Neural progenitor cell (in vitro differentiated cells): ENCODE measurements at regions not wholly inside any gene's neighbourhood (a gene's known extent, or its start where the extent isn't known, plus 50 kb on each side); places are given as distances from the start of the nearest gene placed in this dataset.

Experiments
- DNase-seq: peaks from one replicate; pipeline ENCODE4 v3.0.0-alpha.2; 2016; ENCODE audit warnings: low spot score
- H2AFZ ChIP-seq: fragments of 200-600 bp; sonication (generic); replicated peaks from 2 replicates; pipeline ENCODE4 v1.6.1; 2016; ENCODE audit warnings: antibody characterized with exemption
- H3F3A ChIP-seq: fragments of 200-600 bp; sonication (generic); 2 replicates; pipeline ENCODE4 v1.6.1; 2016; ENCODE audit warnings: antibody characterized with exemption, low read depth
- H3K27ac ChIP-seq: fragments of 200-600 bp; sonication (generic); 2 replicates; pipeline ENCODE4 v1.5.1; 2016; ENCODE audit warnings: mild to moderate bottlenecking
- H3K27me3 ChIP-seq: fragments of 200-600 bp; sonication (generic); 2 replicates; pipeline ENCODE4 v1.6.1; 2016; ENCODE audit warnings: mild to moderate bottlenecking, moderate library complexity
- H3K36me3 ChIP-seq: fragments of 200-600 bp; sonication (generic); 2 replicates; pipeline ENCODE4 v1.5.1; 2016
- H3K4me1 ChIP-seq: fragments of 200-600 bp; sonication (generic); 2 replicates; pipeline ENCODE4 v1.6.1; 2016; ENCODE audit warnings: mixed run types
- H3K4me2 ChIP-seq: fragments of 200-600 bp; sonication (generic); 2 replicates; pipeline ENCODE4 v1.6.1; 2016
- H3K4me3 ChIP-seq: fragments of 200-600 bp; sonication (generic); 2 replicates; pipeline ENCODE4 v1.5.1; 2016
- H3K79me2 ChIP-seq: fragments of 200-600 bp; sonication (generic); 2 replicates; pipeline ENCODE4 v1.6.1; 2016; ENCODE audit warnings: low read depth
- H3K9ac ChIP-seq: fragments of 200-600 bp; sonication (generic); 2 replicates; pipeline ENCODE4 v1.6.1; 2016
- H3K9me3 ChIP-seq: fragments of 200-600 bp; sonication (generic); 2 replicates; pipeline ENCODE4 v1.5.1; 2016; ENCODE audit warnings: low read depth
- H4K20me1 ChIP-seq: fragments of 200-600 bp; sonication (generic); 2 replicates; pipeline ENCODE4 v1.6.1; 2016; ENCODE audit warnings: low read depth
- H3K27ac Mint-ChIP-seq: 3 replicates; pipeline ENCODE4 v1.8.0; 2021; ENCODE audit warnings: mixed read lengths
- H3K27me3 Mint-ChIP-seq: 2 replicates; pipeline ENCODE4 v1.8.0; 2022; ENCODE audit warnings: low read depth, mild to moderate bottlenecking, inconsistent platforms, moderate library complexity, mixed read lengths; ENCODE audit not compliant: insufficient read depth
- H3K36me3 Mint-ChIP-seq: 3 replicates; pipeline ENCODE4 v1.8.0; 2021; ENCODE audit warnings: mixed read lengths
- H3K4me1 Mint-ChIP-seq: 3 replicates; pipeline ENCODE4 v1.8.0; 2021; ENCODE audit warnings: mixed read lengths
- H3K4me3 Mint-ChIP-seq: 3 replicates; pipeline ENCODE4 v1.8.0; 2021; ENCODE audit warnings: mild to moderate bottlenecking, moderate library complexity, mixed read lengths
- H3K9me3 Mint-ChIP-seq: 3 replicates; pipeline ENCODE4 v1.8.0; 2020; ENCODE audit warnings: mixed read lengths
- EZH2 ChIP-seq: fragments of 200-600 bp; sonication (generic); IDR thresholded peaks from 2 replicates; pipeline ENCODE4 v1.6.1; 2017; ENCODE audit warnings: antibody characterized with exemption, mild to moderate bottlenecking, moderate library complexity
- EZH2phosphoT487 ChIP-seq: fragments of 200-600 bp; sonication (generic); IDR thresholded peaks from 2 replicates; pipeline ENCODE4 v1.6.1; 2017; ENCODE audit warnings: antibody characterized with exemption
- TF ChIP-seq, protein P1 (sequence below): fragments of 200-600 bp; sonication (generic); IDR thresholded peaks from 2 replicates; pipeline ENCODE4 v1.5.1; 2017; ENCODE audit warnings: antibody characterized with exemption, mild to moderate bottlenecking

DNA sequence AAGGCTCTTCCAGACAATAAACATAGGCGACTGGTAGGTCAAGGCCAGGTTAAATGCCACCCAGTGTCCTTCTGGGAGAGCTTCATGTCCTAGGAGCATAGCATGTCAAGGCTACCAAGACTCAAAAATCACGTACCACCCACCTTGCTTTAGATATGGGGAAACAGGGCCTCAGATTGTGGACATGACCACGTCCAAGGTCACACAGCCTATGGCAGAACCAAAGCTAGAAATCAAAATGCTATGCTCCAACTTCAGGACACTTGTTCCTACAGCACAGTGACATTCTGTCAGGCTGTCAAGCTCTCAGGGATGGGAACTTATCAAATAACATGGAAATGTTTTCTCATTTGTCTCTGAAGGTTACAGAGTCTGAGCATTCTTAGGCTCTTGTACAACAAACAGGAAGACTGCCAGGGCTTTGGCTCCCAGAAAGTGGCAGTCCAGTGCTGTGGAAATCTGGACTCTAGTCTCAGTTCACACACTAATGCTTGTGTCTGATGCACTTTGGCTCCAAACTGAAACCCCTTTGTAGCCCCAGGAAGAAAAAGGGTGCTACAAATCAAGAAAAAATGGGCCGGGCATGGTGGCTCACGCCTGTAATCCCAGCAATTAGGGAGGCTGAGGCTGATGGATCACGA is 170.4 kb upstream of the LPP start:
- Mint-ChIP-seq H3K9me3 (no peaks in the 10 kb centered on the region), H3K36me3 (no peaks in the 10 kb centered on the region), H3K27ac (no peak overlapping the region), H3K4me1 (peaks cover 2% of the 10 kb centered on the region), H3K27me3 (peaks cover 6% of the 10 kb centered on the region), H3K4me3 (no peak overlapping the region)
- Histone ChIP-seq H3K4me1 (peaks cover 6% of the 10 kb centered on the region), H3K36me3 (no peaks in the 10 kb centered on the region), H3K79me2 (no peaks in the 10 kb centered on the region), H3K4me3 (no peak overlapping the region), H3K9me3 (no peaks in the 10 kb centered on the region), H3K4me2 (no peak overlapping the region), H4K20me1 (no peaks in the 10 kb centered on the region), H3K27ac (no peak overlapping the region), H3K27me3 (no peaks in the 10 kb centered on the region), H3F3A (no peaks in the 10 kb centered on the region), H3K9ac (no peak overlapping the region), H2AFZ (no peak overlapping the region)
- TF ChIP-seq EZH2phosphoT487 (no peak), EZH2 (no peak)
- TF ChIP-seq, protein P1, sequence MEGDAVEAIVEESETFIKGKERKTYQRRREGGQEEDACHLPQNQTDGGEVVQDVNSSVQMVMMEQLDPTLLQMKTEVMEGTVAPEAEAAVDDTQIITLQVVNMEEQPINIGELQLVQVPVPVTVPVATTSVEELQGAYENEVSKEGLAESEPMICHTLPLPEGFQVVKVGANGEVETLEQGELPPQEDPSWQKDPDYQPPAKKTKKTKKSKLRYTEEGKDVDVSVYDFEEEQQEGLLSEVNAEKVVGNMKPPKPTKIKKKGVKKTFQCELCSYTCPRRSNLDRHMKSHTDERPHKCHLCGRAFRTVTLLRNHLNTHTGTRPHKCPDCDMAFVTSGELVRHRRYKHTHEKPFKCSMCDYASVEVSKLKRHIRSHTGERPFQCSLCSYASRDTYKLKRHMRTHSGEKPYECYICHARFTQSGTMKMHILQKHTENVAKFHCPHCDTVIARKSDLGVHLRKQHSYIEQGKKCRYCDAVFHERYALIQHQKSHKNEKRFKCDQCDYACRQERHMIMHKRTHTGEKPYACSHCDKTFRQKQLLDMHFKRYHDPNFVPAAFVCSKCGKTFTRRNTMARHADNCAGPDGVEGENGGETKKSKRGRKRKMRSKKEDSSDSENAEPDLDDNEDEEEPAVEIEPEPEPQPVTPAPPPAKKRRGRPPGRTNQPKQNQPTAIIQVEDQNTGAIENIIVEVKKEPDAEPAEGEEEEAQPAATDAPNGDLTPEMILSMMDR, result no peak
- no peak for DNase-seq

DNA sequence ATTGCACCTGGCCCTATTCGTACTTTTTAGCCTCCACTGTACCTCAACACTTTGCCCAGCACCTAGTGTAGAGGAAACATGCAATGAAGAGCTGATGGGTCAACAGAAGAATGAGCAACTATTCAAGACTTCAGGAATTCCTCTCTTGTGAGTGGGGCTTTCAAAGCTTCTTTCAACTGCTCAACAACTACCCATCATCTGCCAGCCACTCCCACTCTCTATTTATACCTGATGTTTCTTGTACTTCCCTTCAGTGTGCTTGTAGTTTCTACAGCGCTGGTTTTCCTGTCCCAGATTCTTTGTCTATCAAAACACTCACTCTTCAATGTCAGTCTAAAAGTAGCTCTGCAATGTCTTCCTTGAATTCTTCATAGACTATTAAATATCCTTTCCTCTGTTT is 168.3 kb upstream of the LPP start:
- no peak overlapping the region for H3K27ac Mint-ChIP-seq
- H3K9me3 ChIP-seq, result no peaks in the 10 kb centered on the region
- H3K27ac ChIP-seq, result no peak overlapping the region
- H3K9me3 Mint-ChIP-seq, result no peaks in the 10 kb centered on the region
- H3K4me3 Mint-ChIP-seq, result no peak overlapping the region
- TF ChIP-seq EZH2 (no peak), EZH2phosphoT487 (no peak)
- TF ChIP-seq, protein P1, result no peak
- no peak overlapping the region for H3K4me2 ChIP-seq
- peaks cover 18% of the 10 kb centered on the region for H3F3A ChIP-seq
- no peak for DNase-seq
- H2AFZ ChIP-seq, result no peak overlapping the region
- peaks cover 13% of the 10 kb centered on the region for H3K4me1 Mint-ChIP-seq
- H3K36me3 ChIP-seq, result no peaks in the 10 kb centered on the region
- H3K36me3 Mint-ChIP-seq, result no peaks in the 10 kb centered on the region
- H3K4me1 ChIP-seq, result peaks cover 25% of the 10 kb centered on the region
- no peaks in the 10 kb centered on the region for H3K79me2 ChIP-seq
- no peaks in the 10 kb centered on the region for H4K20me1 ChIP-seq
- H3K27me3 ChIP-seq, result no peaks in the 10 kb centered on the region
- no peak overlapping the region for H3K4me3 ChIP-seq
- H3K27me3 Mint-ChIP-seq, result peaks cover 6% of the 10 kb centered on the region
- no peak overlapping the region for H3K9ac ChIP-seq

DNA sequence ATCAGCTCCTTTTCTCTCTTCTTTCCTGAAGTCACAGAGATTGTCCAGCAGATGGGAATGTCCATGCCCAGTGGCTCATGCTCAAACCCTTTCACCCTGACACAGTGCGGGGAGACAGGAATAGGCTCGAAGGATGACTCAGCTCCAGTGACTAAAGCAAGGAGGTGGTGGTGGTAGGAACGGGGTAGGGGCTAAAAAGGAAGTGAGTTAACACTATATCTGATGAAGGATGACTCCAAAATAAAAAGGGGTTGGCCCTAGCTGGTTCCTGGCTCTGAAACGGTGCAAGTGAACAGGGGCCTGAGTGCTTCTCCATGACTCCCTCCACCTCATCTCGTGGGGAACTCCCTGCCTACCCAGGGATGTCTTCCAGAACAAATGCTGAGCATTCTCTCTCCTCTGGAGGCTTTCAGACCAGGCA is 167.4 kb upstream of the LPP start:
- no peak overlapping the region for H3K4me2 ChIP-seq

More for the DNA sequence above, 167.4 kb upstream of the LPP start:
- Histone ChIP-seq H3K9me3 (no peaks in the 10 kb centered on the region), H3K4me1 (peaks cover 33% of the 10 kb centered on the region), H3F3A (peaks cover 21% of the 10 kb centered on the region), H3K27ac (no peak overlapping the region), H3K79me2 (no peaks in the 10 kb centered on the region), H2AFZ (no peak overlapping the region), H3K4me3 (no peak overlapping the region), H3K9ac (no peak overlapping the region), H3K36me3 (no peaks in the 10 kb centered on the region), H4K20me1 (no peaks in the 10 kb centered on the region), H3K27me3 (no peaks in the 10 kb centered on the region)
- Mint-ChIP-seq H3K9me3 (no peaks in the 10 kb centered on the region), H3K36me3 (no peaks in the 10 kb centered on the region), H3K27ac (no peak overlapping the region), H3K27me3 (peaks cover 6% of the 10 kb centered on the region), H3K4me3 (no peak overlapping the region), H3K4me1 (peaks cover 19% of the 10 kb centered on the region)
- DNase-seq, result no peak
- TF ChIP-seq EZH2phosphoT487 (no peak), EZH2 (no peak)
- TF ChIP-seq, protein P1, result no peak
